Endothelial cell of hepatic sinusoid (primary cell): ENCODE measurements at regions not wholly inside any gene's neighbourhood (a gene's known extent, or its start where the extent isn't known, plus 50 kb on each side); places are given as distances from the start of the nearest gene placed in this dataset.

Source experiments
- in situ Hi-C: cut with HindIII; loops from 2 replicates; pipeline ENCODE4 v1.10.0; 2017; ENCODE audit warnings: low sequenced_read_pairs

DNA sequence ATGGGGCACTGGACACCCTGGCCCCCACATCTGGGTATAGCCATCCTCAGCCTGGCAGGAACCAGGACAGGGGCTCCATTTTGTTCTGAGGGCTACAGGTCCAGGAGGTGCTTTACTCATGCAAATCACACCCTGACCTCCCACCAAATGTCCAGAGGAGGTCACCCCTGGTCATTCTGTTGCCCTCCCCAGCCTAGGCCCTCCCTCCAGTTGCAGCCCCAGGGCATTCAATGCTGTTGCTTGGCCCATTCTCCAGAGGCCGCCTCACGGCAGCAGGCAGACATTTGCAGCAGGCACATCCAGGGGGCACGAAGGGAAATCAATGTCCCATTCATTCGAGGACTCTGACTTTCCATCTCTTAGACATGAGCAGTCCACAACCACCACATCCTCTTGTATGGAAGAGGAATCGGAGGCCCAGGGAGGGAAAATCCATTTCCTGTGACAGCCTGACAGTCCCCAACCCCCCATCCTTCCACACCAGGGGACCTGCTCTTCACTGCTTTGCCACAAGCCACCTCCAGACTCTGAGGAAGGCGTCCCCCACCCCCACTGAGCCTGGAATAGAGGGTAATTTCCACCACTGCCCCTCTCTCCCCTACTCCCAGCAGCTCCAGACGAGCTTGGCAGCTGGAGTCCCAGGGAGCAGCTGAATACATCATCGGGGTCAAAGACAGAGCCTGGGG, 76.2 kb upstream of the UNC5B start:
- in situ Hi-C loops = no loop called here

DNA sequence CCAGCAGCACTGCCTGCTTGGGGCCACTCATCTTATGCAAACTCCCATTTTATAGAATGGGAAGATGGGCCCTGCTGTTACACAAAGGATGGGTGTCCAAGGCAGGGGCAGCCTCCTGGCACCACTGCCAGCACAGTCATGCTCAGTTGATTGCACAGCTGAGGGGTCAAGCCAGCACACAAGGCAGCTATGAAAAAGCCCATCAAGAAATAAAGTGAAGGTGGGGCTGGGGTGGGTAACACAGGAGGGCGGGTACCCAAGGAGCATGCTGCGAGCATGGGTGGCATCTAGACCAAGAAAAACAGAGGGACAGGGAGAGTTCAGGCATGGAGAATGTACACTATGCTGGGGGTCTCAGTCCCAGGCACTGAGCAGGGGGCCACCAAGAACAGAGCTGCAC, 74.7 kb upstream of the UNC5B start:
- in situ Hi-C loops = no loop called here

DNA sequence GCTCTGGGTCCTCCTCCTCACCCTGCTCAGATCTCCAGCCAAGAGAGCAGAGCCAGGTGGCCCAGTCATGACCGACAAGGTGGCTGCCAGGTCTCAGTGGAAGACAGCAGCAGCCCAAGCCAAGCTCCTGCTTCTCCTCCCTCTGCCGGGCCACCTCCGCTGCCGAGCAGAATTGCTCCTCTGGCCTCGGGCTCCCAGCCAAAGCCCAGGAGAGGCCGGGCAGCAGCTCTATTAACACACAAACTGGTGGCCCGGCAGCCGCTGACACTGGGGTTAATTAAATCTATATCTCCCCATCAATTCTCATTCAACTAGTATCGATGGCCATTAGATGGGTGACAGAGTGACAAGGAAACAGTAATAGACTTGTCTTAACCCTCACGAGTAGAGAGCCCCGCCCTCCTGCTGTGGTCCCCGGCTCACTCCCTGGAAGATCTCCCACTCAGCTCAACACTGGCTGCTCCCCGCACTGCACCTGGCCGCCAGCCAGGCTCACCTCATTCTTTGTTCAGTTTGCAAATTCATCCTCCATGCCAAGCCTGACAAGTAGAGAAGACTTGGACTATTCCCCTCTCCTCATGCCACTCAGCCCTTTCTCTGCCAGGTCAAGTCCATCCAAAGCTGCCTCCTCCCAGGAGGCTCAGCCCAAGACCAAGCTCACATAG, 74.1 kb upstream of the UNC5B start:
- in situ Hi-C loops = no loop called here

DNA sequence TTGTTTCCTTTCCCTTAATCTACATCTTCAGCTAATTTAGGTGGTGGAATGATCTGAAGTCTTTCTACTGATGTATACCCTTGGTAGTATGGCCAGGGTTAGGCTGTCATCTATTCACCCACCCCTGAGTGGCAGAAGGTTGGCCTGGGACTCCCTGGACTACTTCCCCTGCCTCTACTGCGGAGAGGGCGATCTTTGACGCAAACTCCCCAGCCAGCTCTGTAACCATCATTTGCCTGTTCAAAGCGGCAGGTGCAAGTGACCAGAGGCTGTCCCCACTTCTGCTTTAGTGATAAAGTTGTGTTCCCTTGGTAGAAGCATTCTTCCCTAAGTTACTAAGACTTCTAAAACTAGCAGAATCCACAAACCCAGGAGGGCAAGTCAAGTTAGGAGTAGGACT, 70.8 kb upstream of the UNC5B start:
- in situ Hi-C loops = loop anchor here (5.0 kb wide), 1 partner anchor 79 kb away; no protein-coding TSS in a partner anchor

DNA sequence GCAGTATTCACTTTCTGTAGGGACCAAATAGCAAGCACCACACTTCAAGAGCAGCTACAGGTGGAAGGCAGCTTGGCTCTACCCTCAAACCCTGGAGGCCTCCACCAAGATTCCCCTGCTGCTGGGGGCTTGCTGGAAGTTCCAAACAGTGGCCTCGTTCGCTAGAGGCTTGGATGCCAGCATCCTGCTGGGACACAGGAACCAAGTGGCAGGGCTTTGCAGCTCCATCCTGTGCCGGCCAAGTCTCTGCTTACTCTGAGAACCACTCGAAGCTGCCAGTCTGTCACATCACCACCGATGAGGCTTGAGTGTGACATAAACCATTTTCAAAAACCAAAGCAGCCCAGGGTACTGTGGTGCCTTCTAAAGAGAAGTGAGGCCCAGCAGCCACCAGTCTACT, 69.2 kb upstream of the UNC5B start:
- in situ Hi-C loops = loop anchor here (5.0 kb wide), 1 partner anchor 81 kb away; no protein-coding TSS in a partner anchor

DNA sequence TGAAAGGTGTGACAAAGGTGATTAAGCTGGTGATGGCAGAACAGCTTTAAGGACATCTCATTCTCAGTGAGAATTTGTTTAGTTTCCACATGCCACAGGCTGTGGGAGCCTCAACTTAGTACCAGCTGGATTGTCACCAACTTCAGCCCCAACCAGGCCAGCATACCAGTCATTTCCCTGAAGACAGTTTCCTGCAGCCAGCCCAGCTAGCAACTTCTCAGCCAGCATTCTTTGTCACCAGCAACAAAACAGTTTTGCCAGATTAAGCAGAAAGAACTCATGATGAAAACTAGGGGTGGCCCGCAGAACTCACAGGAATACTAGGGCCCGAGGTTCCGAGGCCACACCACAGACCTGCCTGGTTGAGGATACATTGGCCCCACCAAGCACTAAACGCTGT, 68.8 kb upstream of the UNC5B start:
- in situ Hi-C loops = loop anchor here (5.0 kb wide), 1 partner anchor 81 kb away; no protein-coding TSS in a partner anchor

DNA sequence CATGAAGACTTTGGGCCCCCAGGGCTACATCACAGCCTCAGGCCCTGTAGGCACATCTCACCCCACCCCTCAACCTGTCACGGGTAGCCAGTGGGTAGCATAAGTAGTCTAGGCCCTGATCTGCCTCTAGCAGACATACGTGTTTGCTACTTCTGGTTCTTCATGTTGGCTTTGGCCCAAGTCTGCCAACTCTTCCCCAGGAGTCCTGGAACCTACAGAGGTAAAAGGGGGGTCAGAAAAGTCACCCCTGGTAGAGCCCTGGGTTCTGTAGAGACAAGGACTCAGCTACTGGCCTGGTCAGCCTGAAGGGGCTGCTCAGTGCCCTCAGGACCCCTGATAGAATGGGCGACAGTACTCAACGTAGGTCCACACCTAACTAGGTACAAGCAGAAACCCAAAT, 67.5 kb upstream of the UNC5B start:
- in situ Hi-C loops = loop anchor here (5.0 kb wide), 1 partner anchor 83 kb away; no protein-coding TSS in a partner anchor

DNA sequence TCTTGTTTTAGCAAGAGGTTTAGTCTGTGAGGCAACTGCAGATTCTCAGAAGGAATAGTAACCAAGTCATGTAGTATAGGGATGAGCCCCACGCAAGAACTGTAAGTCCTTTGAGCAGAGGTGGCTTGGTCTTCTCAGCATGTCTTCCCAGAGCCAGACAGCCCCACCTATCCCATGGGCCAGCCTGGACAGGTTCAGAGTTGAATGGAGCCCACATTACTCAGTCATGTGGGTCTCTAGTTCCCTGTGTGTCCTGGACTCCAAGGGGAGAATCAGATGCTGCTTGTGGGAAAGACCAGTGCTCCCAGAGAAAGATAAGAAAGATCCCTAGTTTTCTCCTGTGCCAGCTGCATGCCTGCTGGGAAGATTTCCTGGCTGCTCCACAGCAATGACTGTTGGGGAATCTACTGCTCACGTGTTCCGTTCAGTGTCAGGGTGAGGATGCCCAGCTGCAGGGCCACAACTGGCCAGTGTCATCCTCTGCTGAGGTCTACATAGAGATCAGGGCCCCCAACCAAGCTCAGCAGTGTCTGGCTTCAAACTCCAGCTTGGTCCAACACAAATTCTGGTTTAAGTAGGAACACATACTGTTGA, 66.9 kb upstream of the UNC5B start:
- in situ Hi-C loops = no loop called here

DNA sequence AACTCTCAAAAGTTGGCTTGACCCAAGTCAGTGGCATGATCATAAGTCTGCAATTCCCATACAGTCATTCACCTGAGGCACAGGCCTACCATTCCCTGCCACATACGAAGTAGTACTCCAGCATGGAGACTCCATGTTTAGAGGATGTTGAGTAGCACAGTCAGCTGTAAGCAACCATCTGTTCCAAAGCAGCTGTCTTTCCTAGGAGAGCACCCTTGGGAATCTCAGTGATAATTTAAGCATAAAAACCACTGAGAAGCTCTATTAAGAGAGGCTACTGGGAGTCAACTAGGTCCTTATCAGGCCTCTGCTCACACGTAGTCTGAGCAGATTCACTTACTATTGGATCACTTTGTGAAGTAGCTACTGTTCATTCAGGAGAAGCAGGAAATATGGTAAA, 61.6 kb upstream of the UNC5B start:
- in situ Hi-C loops = no loop called here

DNA sequence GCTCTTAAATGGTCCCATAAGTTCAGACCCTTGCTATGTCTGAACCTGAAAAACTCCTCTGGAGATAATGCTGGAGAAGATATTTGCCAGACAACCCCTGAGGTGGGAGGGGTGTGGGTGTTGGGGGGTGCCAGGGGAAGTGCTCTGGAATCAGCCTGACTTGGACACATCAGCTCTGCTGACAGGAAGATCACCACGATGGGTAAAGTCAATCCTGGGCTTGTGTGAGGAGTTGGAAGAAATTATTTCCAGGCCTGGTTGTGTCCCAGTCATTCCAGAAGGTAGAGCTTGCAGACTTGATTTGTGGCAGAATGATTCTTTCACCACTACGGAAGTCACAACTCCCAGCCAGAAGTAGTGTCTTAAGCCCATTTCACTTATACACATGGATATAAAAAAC, 60.3 kb upstream of the UNC5B start:
- in situ Hi-C loops = no loop called here

DNA sequence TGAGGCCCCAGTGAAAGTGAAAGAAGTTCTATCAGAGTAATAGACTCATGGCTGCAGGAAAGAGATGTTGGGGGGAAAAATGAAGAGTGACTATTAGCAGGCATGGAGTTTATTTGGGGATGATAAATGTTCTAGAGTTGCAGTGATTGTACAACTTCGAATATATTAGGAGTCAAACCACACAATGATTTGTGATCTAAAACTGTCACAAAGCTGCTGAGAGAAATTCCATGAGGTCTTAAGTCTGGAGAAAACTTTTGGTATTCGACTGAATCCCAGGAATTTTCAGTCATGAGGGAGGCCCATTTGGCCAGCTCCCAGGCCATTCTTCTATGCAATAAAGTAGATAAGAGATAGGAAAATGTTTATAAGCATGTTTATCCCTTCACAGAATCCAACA, 55.9 kb upstream of the UNC5B start:
- in situ Hi-C loops = no loop called here

DNA sequence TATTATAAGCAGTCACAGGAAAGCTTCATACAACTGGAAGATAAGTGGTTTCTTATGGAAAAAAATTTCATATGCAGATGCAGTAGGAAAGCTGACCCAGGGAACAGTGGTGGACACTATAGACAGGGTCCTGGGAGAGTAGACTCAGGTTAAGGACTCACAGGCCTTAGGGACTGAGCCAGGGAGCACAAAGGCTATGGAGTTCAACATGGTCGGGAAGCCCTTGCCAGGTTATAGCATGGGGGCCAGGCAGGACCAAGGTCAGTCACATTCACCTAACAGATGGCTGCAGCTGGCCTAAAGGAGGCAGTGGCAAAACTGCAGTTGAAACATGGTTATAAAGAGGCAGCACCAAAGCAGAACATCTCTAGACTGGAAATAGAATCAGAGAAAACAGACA, 54.9 kb upstream of the UNC5B start:
- in situ Hi-C loops = no loop called here

DNA sequence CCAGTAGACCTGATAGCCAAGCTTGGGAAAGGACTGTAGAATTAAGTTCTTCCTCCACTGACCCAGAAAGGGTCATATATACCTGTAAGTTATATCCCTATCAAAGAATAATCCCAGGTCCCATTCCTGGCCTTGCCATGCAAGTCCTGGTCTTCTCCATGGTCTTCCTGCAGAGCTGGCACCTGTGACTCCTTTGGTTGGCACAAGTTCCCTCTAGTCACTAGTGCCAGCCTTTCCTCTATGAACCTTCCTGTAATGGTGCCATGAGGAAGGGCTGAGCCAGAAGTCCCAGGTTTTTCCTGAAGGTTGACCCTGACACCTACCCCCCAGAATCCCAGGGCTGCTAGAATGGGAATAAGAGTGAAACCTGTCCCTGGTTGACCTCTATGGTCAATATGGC, 54.1 kb upstream of the UNC5B start:
- in situ Hi-C loops = no loop called here

DNA sequence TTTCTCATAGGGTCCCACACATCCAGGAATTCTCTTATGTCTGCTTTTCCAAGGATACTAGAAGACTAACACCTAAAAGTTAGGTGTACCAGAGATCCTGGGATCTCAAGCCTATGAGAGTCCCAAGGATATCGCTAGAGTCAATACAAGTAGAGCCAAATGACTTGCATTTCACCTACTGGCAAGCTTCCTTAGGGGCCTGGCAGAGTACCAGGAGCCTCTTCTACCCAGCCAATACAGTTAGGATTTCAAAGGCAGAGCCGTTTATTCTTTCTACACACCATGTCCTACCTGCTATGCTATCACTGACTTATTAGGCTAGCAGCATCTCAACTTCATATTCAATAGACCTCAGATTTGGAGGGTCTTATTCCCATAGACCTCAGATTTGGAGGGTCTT, 53.5 kb upstream of the UNC5B start:
- in situ Hi-C loops = no loop called here

DNA sequence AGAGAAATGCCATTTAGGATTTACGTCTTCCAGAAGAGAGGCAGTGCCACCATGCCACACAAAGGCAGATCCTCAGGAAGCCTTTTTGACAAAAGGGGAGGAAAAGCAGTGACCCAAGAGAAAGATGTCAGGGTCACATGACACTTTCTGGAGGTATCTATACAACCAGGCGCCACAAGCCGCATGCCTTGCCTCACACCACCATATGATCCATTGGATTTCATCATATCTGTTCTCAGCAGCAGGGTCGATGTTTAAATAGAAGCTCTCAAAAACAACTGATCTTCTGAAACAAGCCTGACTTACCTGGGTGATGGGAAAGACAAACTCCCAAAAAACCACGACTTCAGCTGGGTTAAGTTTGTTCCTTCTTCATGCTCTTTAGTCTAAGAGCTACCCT, 52.5 kb upstream of the UNC5B start:
- in situ Hi-C loops = no loop called here

DNA sequence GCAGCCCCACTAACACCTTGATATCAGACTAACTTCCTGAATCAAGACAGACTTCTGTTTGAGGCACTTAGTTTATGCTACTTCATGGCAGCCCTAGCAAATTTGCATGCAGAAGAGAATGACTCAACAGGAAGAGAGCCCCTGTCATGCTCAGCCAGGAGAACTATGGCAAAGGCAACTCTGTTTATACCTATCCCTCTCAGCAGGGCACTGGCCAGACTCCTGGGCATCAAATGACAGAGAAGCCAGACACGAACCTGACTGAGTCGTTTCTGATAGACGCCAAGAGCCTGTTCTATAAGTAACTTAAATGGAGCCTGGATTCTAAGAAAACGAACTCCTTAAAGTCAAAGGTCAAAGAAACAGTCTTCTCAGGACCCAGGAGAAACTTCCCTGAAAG, 50.9 kb upstream of the UNC5B start:
- in situ Hi-C loops = no loop called here
